ENCODE measurements at regions not wholly inside any gene's neighbourhood (a gene's known extent, or its start where the extent isn't known, plus 50 kb on each side); places are given as distances from the start of the nearest gene placed in this dataset.
"Not testable (repeated sequence)": the region's sequence is repeated elsewhere in the genome, so short reads cannot be mapped to it uniquely, and the experiment has no call there.

DNA sequence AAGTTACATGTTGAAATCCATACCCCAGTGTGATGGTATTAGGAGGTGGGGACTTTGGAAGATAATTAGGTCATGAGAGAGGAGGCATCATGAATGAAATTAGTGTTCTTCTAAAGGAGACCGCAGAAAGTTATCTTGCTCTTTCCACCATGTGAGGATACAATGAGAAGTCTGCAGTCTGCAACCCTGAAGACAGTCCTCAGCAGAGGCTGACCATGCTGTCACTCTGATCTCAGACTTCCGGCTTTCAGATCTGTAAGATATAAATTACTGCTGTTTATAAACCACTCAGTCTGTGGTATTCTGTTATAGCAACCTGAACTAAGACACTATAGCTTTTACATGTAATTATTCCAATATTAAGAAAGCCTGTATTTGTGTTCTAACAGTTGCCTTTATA is 116.7 kb upstream of the CES5A start:
- Histone ChIP-seq H3K27me3 (ENCODE audit: control insufficient read depth in 3 of 3, insufficient read depth in 3 of 3, low read length in 3 of 3) (no peaks in the 10 kb centered on the region), H3K9me3 (ENCODE audit: control insufficient read depth in 2 of 2, insufficient read depth in 1 of 2, low read depth in 1 of 2, low read length in 1 of 2) (peaks cover 0 to 2% of the 10 kb centered on the region in 2 donors), H3K27ac (ENCODE audit: low read depth in 1 of 3, low read length in 2 of 3) (no peak overlapping the region), H3K36me3 (ENCODE audit: control insufficient read depth in 3 of 3, insufficient read depth in 2 of 3, low read depth in 1 of 3, low read length in 3 of 3) (no peaks in the 10 kb centered on the region), H3K4me1 (ENCODE audit: control insufficient read depth in 3 of 3, insufficient read depth in 2 of 3, low read depth in 1 of 3, low read length in 2 of 3) (no peaks in the 10 kb centered on the region), H3K4me3 (ENCODE audit: low read depth in 1 of 3, low read length in 3 of 3) (no peak overlapping the region)
- DNase-seq (no peak), FAIRE-seq (no peak)
- WGBS, 3 donors, result 57 to 75% (median 68%) methylated on average over 2 of the region's 2 CpGs

DNA sequence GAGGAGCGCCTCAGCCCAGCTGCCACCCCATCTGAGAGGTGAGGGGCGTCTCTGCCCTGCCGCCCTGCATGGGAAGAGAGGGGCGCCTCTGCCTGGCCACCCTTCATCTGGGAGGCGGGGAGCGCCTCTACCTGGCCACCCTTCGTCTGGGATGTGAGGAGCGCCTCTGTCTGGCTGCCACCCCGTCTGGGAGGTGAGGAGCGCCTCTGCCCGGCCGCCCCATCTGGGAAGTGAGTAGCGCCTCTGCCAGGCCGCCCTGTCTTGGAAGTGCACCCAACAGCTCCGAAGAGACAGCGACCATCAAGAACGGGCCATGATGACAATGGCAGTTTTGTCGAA is 114.4 kb upstream of the CES5A start:
- no peak for FAIRE-seq
- Histone ChIP-seq H3K4me3 (ENCODE audit: low read depth in 1 of 3, low read length in 3 of 3) (no peak overlapping the region), H3K9me3 (ENCODE audit: control insufficient read depth in 2 of 2, insufficient read depth in 1 of 2, low read depth in 1 of 2, low read length in 1 of 2) (peaks cover 0 to 2% of the 10 kb centered on the region in 2 donors), H3K27ac (ENCODE audit: low read depth in 1 of 3, low read length in 2 of 3) (no peak overlapping the region), H3K36me3 (ENCODE audit: control insufficient read depth in 3 of 3, insufficient read depth in 2 of 3, low read depth in 1 of 3, low read length in 3 of 3) (no peaks in the 10 kb centered on the region), H3K27me3 (ENCODE audit: control insufficient read depth in 3 of 3, insufficient read depth in 3 of 3, low read length in 3 of 3) (no peaks in the 10 kb centered on the region), H3K4me1 (ENCODE audit: control insufficient read depth in 3 of 3, insufficient read depth in 2 of 3, low read depth in 1 of 3, low read length in 2 of 3) (no peaks in the 10 kb centered on the region)
- 92 to 96% (median 94%) methylated on average over 18 of the region's 18 CpGs for WGBS, 3 donors
- no peak for DNase-seq

DNA sequence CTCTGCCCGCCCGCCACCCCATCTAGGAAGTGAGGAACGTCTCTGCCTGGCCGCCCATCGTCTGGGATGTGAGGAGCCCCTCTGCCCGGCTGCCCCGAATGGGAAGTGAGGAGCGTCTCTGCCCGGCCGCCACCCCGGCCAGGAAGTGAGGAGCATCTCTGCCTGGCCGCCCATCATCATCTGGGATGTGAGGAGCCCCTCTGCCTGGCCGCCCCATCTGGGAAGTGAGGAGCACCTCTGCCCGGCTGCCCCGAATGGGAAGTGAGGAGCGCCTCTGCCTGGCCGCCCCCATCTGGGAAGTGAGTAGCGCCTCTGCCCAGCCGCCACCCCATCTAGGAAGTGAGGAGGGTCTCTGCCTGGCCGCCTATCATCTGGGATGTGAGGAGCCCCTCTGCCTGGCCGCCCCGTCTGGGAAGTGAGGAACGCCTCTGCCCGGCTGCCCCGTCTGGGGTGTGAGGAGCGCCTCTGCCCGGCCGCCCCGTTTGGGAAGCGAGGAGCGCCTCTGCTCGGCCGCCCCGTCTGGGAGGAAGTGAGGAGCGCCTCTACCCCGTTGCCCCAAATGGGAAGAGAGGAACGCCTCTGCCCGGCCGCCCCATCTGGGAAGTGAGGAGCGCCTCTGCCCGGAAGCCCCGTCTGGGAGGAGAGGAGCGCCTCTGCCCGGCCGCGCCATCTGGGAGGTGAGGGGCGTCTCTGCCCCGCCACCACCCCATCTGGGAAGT is 113.8 kb upstream of the CES5A start:
- H3K9me3 ChIP-seq (ENCODE audit: control insufficient read depth in 2 of 2, insufficient read depth in 1 of 2, low read depth in 1 of 2, low read length in 1 of 2); H3K36me3 ChIP-seq (ENCODE audit: control insufficient read depth in 3 of 3, insufficient read depth in 2 of 3, low read depth in 1 of 3, low read length in 3 of 3); H3K4me1 ChIP-seq (ENCODE audit: control insufficient read depth in 3 of 3, insufficient read depth in 2 of 3, low read depth in 1 of 3, low read length in 2 of 3); DNase-seq; H3K4me3 ChIP-seq (ENCODE audit: low read depth in 1 of 3, low read length in 3 of 3); H3K27me3 ChIP-seq (ENCODE audit: control insufficient read depth in 3 of 3, insufficient read depth in 3 of 3, low read length in 3 of 3); FAIRE-seq; H3K27ac ChIP-seq (ENCODE audit: low read depth in 1 of 3, low read length in 2 of 3): not testable (repeated sequence)
- 93 to 94% (median 94%) methylated on average over 42 to 48 of the region's 48 CpGs for WGBS, 3 donors

DNA sequence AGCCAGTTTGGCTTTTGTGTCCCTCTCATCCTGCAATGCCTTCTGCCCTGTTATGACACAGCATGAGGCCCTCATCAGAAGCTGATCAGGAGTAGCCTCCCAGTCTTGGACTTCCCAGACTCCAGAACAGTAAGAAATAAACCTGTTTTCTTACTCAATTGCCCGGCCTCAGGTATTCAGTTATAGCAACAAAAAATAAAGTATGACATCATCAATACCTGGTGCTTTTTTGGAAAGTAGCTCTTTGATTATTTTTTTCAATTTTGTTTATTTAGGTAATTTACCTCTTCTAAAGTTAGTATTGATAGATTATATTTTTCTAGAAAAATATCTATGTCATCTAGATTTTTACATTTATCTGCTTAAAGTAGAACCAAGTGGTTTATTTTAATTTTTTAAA is 112.8 kb upstream of the CES5A start:
- Histone ChIP-seq H3K27ac (ENCODE audit: low read depth in 1 of 3, low read length in 2 of 3) (no peak overlapping the region), H3K9me3 (ENCODE audit: control insufficient read depth in 2 of 2, insufficient read depth in 1 of 2, low read depth in 1 of 2, low read length in 1 of 2) (peaks cover 0 to 2% of the 10 kb centered on the region in 2 donors), H3K4me3 (ENCODE audit: low read depth in 1 of 3, low read length in 3 of 3) (no peak overlapping the region), H3K27me3 (ENCODE audit: control insufficient read depth in 3 of 3, insufficient read depth in 3 of 3, low read length in 3 of 3) (no peaks in the 10 kb centered on the region), H3K36me3 (ENCODE audit: control insufficient read depth in 3 of 3, insufficient read depth in 2 of 3, low read depth in 1 of 3, low read length in 3 of 3) (no peaks in the 10 kb centered on the region), H3K4me1 (ENCODE audit: control insufficient read depth in 3 of 3, insufficient read depth in 2 of 3, low read depth in 1 of 3, low read length in 2 of 3) (no peaks in the 10 kb centered on the region)
- 91 to 95% (median 94%) methylated on average over 1 of the region's 1 CpG for WGBS, 3 donors
- DNase-seq, result no peak
- no peak for FAIRE-seq

DNA sequence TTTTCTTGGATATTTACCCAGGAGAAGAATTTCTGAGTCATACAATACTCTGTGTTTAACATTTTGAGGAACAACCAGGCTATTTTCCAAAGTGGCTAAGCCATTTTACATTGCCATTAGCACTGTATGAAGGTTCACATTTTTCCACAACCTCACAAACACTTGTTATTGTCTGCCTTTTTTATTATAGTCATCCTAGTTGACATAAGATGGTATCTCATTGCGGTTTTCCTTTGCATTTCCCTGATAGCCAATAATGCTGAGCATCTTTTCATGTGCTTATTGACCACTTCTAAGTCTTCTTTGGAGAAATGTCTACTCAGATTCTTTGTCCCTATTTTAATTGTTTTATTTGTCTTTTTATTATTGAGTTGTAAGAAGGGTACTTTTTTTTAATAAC is 107.4 kb upstream of the CES5A start:
- H3K27ac ChIP-seq (ENCODE audit: low read depth in 1 of 3, low read length in 2 of 3), result no peak overlapping the region
- FAIRE-seq, result no peak
- no peaks in the 10 kb centered on the region for H3K36me3 ChIP-seq (ENCODE audit: control insufficient read depth in 3 of 3, insufficient read depth in 2 of 3, low read depth in 1 of 3, low read length in 3 of 3)
- H3K4me1 ChIP-seq (ENCODE audit: control insufficient read depth in 3 of 3, insufficient read depth in 2 of 3, low read depth in 1 of 3, low read length in 2 of 3), result no peaks in the 10 kb centered on the region
- no peaks in the 10 kb centered on the region for H3K9me3 ChIP-seq (ENCODE audit: control insufficient read depth in 2 of 2, insufficient read depth in 1 of 2, low read depth in 1 of 2, low read length in 1 of 2)
- WGBS, 3 donors, result 62 to 76% (median 62%) methylated on average over 1 of the region's 1 CpG
- H3K4me3 ChIP-seq (ENCODE audit: low read depth in 1 of 3, low read length in 3 of 3), result no peak overlapping the region
- no peak for DNase-seq
- no peaks in the 10 kb centered on the region for H3K27me3 ChIP-seq (ENCODE audit: control insufficient read depth in 3 of 3, insufficient read depth in 3 of 3, low read length in 3 of 3)

DNA sequence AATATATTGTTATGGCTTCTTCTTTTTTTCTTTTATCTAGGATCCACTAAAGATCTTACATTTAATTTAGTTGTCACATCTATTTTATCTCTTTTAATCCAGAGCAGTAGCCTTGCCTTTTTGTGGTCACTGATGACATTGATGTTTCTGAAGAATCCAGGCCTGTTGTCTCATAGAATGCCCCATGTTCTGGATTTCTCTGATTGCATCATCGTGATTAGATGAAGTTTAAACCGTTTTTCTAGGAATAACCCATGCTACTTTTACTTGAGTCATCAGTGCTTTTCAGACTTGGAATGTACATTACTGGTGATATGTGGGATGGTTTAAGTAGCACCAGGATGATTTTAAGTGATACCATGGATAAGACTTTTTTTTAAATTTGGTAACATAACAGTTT is 106.4 kb upstream of the CES5A start:
- Histone ChIP-seq H3K9me3 (ENCODE audit: control insufficient read depth in 2 of 2, insufficient read depth in 1 of 2, low read depth in 1 of 2, low read length in 1 of 2) (no peaks in the 10 kb centered on the region), H3K36me3 (ENCODE audit: control insufficient read depth in 3 of 3, insufficient read depth in 2 of 3, low read depth in 1 of 3, low read length in 3 of 3) (no peaks in the 10 kb centered on the region), H3K4me3 (ENCODE audit: low read depth in 1 of 3, low read length in 3 of 3) (no peak overlapping the region), H3K4me1 (ENCODE audit: control insufficient read depth in 3 of 3, insufficient read depth in 2 of 3, low read depth in 1 of 3, low read length in 2 of 3) (no peaks in the 10 kb centered on the region), H3K27me3 (ENCODE audit: control insufficient read depth in 3 of 3, insufficient read depth in 3 of 3, low read length in 3 of 3) (no peaks in the 10 kb centered on the region), H3K27ac (ENCODE audit: low read depth in 1 of 3, low read length in 2 of 3) (no peak overlapping the region)
- DNase-seq (no peak), FAIRE-seq (no peak)
- 72 to 82% (median 74%) methylated on average over 2 of the region's 2 CpGs for WGBS, 3 donors

DNA sequence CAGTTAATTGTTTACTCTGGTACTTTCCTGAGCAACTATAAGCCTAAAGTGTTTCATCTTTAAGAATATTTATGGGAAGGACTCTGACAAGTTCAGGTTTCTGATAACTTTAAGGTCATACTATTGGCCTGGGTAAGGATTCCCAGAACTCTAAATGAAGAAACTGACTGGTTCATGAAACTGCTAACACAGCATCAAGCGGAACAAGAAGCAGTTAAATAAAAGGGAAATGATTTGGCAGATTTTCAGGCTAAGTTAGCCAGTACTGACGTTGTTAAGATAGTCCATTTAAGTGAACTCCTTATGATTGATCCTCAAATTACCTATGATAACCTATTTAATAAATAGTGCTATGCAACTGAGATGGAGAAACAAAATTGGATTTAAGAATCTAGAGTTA is 101.6 kb upstream of the CES5A start:
- Histone ChIP-seq H3K9me3 (ENCODE audit: control insufficient read depth in 2 of 2, insufficient read depth in 1 of 2, low read depth in 1 of 2, low read length in 1 of 2) (no peaks in the 10 kb centered on the region), H3K27ac (ENCODE audit: low read depth in 1 of 3, low read length in 2 of 3) (no peak overlapping the region), H3K27me3 (ENCODE audit: control insufficient read depth in 3 of 3, insufficient read depth in 3 of 3, low read length in 3 of 3) (no peaks in the 10 kb centered on the region), H3K36me3 (ENCODE audit: control insufficient read depth in 3 of 3, insufficient read depth in 2 of 3, low read depth in 1 of 3, low read length in 3 of 3) (no peaks in the 10 kb centered on the region), H3K4me3 (ENCODE audit: low read depth in 1 of 3, low read length in 3 of 3) (no peak overlapping the region), H3K4me1 (ENCODE audit: control insufficient read depth in 3 of 3, insufficient read depth in 2 of 3, low read depth in 1 of 3, low read length in 2 of 3) (no peaks in the 10 kb centered on the region)
- DNase-seq, result no peak
- 51 to 59% (median 52%) methylated on average over 2 of the region's 2 CpGs for WGBS, 3 donors
- FAIRE-seq, result no peak

DNA sequence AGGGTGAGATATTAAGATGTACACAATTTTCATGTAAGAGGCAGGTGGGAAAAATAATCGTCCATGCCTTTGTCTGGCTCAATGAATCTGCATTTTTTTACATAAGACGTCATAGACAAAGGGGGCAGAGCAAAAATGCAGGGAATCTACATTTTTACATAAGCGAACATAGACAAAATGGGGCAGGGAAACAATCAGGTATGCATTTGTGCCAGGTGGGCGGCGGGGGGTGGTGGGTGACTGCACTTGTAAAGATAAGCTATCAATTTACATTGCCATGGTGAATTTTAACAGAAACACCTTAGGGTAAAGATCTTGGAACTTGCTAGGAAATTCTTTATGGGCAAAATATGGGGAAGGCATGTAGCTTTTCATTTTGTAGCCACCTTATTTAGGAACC is 96.3 kb upstream of the CES5A start:
- no peak overlapping the region for H3K4me3 ChIP-seq (ENCODE audit: low read depth in 1 of 3, low read length in 3 of 3)
- DNase-seq (no peak), FAIRE-seq (no peak)
- H3K9me3 ChIP-seq (ENCODE audit: control insufficient read depth in 2 of 2, insufficient read depth in 1 of 2, low read depth in 1 of 2, low read length in 1 of 2), result no peaks in the 10 kb centered on the region
- no peak overlapping the region for H3K27ac ChIP-seq (ENCODE audit: low read depth in 1 of 3, low read length in 2 of 3)
- no peaks in the 10 kb centered on the region for H3K4me1 ChIP-seq (ENCODE audit: control insufficient read depth in 3 of 3, insufficient read depth in 2 of 3, low read depth in 1 of 3, low read length in 2 of 3)
- 52 to 75% (median 62%) methylated on average over 5 of the region's 5 CpGs for WGBS, 3 donors
- H3K27me3 ChIP-seq (ENCODE audit: control insufficient read depth in 3 of 3, insufficient read depth in 3 of 3, low read length in 3 of 3), result no peaks in the 10 kb centered on the region
- no peaks in the 10 kb centered on the region for H3K36me3 ChIP-seq (ENCODE audit: control insufficient read depth in 3 of 3, insufficient read depth in 2 of 3, low read depth in 1 of 3, low read length in 3 of 3)

DNA sequence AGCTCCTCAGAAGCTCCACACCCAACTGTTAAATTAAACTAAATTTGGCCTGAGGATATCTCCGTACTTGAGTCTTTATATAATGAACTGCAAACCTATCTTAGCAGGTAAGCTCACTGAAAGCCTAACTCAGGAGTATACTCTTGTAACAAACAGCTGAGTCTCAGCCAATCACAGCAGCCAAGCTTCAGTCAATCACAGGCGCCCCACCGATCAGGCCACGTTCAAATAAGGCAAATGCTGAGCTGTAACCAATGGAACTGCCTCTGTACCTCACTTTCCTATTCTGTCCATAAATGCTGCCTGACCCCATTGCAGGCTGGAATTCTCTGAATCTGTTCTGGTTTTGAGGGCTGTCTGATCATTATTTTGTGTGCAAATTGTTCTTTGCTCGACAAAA is 93.0 kb upstream of the CES5A start:
- Histone ChIP-seq H3K27ac (ENCODE audit: low read depth in 1 of 3, low read length in 2 of 3) (no peak overlapping the region), H3K4me3 (ENCODE audit: low read depth in 1 of 3, low read length in 3 of 3) (no peak overlapping the region), H3K9me3 (ENCODE audit: control insufficient read depth in 2 of 2, insufficient read depth in 1 of 2, low read depth in 1 of 2, low read length in 1 of 2) (no peaks in the 10 kb centered on the region), H3K36me3 (ENCODE audit: control insufficient read depth in 3 of 3, insufficient read depth in 2 of 3, low read depth in 1 of 3, low read length in 3 of 3) (no peaks in the 10 kb centered on the region), H3K27me3 (ENCODE audit: control insufficient read depth in 3 of 3, insufficient read depth in 3 of 3, low read length in 3 of 3) (no peaks in the 10 kb centered on the region), H3K4me1 (ENCODE audit: control insufficient read depth in 3 of 3, insufficient read depth in 2 of 3, low read depth in 1 of 3, low read length in 2 of 3) (no peaks in the 10 kb centered on the region)
- DNase-seq (no peak), FAIRE-seq (no peak)
- WGBS, 3 donors, result 40 to 58% (median 55%) methylated on average over 5 of the region's 5 CpGs

All from small intestine (tissue), 7 donors.